GM19043 (cell line): ENCODE measurements at regions not wholly inside any gene's neighbourhood (a gene's known extent, or its start where the extent isn't known, plus 50 kb on each side); places are given as distances from the start of the nearest gene placed in this dataset.
"Not testable (repeated sequence)": the region's sequence is repeated elsewhere in the genome, so short reads cannot be mapped to it uniquely, and the experiment has no call there.

Source experiments
- ATAC-seq: cut with Tn5 transposase; IDR thresholded peaks from one replicate; pipeline ENCODE4 v1.9.1; 2021; ENCODE audit warnings: low read depth; ENCODE audit not compliant: unreplicated experiment

GRCh38 chr10:29830531-29831512, 196.1 kb upstream of the SVIL start:
- ATAC-seq: no peak

- no peak for ATAC-seq
These were observed 195.0 kb upstream of the SVIL start for GRCh38 chr10:29829776-29830175.

- ATAC-seq: no peak
These were observed 194.2 kb upstream of the SVIL start for GRCh38 chr10:29828956-29829355.

DNA sequence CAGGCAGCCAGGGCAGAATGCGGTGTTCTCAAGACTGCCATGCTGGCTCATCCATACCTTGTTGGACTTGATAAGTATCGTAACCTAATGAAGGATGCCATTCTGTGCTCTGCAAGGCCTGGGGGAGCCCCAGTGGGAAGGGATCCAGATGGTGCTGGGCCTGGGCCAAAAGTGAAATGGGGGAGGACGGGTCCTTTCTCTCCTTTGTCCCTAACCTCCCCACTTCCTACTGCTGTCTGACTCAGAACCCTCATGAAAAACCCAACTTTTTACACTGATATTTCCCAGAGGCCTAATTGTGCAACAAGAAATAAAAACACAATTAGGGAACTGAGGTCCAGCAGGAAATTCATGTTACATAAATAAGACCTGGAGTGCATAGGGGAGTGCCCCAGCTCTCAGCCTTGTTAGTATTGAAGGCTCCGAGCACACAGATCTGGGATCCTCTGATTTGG, 193.7 kb upstream of the SVIL start:
- no peak for ATAC-seq

- no peak for ATAC-seq
These were observed 192.7 kb upstream of the SVIL start for GRCh38 chr10:29827512-29827911.

DNA sequence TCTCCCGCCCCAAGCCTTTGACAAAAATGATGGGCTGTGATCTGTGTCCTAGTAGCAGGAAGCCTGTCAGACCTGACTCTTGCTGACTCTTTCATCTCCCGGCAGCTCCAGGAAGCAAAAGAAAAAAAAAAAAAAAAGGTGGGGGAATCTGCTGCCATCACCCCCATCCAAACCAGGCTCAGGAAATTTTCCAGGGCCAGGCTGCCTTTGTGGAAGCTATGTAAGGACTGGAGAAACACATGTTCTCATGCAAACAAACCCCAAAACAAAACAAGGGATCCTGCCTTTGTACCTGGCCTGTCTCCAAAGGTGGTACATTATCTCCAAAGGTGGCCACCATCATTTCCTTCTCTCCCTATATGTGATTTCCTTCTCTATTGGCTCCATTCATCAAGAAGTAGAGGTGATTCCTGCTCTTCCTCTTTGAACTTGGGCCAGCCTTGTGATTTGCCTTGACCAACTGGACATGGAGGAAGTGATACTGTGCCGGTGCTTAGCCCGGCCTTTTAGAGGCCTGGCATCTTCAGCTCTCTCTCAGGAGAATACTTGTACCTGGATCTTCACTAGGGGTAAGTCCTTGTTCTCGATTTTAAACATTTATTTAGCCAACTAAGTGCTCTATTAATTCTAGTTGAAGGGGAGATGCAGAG, 192.2 kb upstream of the SVIL start:
- no peak for ATAC-seq

- no peak for ATAC-seq
These were observed 191.4 kb upstream of the SVIL start for GRCh38 chr10:29826221-29826620.

DNA sequence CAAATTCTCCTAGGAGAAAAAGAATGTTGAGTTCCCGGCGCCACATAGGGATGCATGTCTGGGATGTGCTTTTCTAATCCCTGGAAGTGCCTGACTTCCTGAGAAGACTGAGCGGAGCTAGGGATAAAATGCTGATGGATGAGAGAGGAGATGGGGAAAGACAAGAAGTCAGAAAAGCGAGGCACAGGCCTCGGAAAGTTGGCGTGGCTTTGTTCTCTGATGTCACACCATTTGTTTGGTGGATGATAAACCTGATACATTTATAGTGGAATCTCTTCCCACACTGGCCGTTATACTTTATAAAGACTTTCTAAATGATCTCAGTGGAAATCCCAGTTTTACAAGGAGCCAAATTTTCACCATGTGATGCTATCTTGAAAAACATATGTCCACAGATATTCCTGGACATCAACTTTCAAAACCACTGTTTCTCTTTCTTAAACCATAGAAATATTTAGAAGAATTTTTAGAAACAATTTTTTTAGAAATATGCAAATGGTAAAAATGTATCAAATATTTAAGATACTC, 188.8 kb upstream of the SVIL start:
- ATAC-seq: no peak

DNA sequence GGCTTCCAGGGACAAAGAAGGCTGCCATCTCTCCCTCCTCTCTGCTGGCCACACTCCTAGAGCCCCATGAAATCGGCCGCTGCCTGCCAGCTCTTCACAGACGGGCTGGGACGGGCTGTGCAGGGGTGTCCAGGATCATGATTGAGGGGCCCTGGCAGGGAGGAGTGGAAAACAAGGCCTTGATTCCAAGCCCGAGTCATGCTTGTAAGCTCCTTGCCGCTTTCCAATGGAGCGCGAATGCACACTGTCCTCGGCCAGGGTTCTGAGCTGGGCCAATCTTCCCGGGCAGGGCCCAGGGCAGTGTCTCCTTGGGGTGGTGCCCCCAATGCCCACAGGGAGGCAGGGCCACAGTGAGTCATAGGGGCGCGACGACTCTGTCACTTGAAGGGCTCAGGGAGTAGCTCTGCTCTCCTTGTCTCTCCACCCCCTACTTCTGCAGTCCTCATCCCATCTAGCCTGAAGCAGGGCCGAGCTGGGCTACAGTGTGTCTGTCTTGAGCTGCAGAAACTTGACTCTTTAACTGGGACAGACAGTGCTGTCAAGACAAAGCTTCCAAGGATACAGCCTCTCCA, 186.2 kb upstream of the SVIL start:
- no peak for ATAC-seq

GRCh38 chr10:29816801-29817558, 182.2 kb upstream of the SVIL start:
- ATAC-seq: no peak

GRCh38 chr10:29815572-29815971, 180.8 kb upstream of the SVIL start:
- ATAC-seq: no peak

GRCh38 chr10:29811751-29812427, 177.1 kb upstream of the SVIL start:
- ATAC-seq: no peak

DNA sequence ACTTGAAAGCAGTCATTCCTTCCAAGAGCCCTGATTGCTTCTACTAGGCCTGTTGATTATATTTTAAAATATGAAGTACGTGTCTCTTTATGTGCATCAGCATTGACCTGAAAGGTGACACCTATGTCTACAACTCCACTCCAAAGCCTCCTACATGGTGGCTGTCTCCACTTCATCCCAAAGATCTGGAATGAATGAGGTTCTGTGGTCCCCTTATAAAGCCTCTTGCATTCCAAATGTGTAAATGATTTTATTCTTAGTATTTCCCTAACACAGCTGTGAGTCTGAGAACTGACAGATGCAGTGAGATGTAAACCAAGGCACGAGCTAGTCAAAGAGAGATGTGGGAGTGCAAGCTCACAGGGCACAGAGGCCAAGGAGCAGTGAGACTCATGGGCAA, 176.0 kb upstream of the SVIL start:
- no peak for ATAC-seq

DNA sequence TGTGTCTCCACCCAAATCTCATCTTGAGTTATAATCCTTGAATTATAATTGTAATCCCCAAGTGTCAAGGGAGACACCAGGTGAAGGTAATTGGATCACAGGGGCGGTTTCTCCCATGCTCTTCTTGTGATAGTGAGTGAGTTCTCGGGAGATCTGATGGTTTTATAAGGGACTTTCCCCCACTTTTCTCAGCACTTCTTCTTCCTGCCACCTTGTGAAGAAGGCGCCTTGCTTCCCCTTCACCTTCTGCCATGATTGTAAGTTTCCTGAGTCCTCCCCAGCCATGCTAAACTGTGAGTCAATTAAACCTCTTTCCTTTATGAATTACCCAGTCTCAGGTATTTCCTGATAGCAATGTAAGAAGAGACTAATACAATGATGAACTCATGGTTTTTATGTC, 175.5 kb upstream of the SVIL start:
- ATAC-seq: not testable (repeated sequence)

DNA sequence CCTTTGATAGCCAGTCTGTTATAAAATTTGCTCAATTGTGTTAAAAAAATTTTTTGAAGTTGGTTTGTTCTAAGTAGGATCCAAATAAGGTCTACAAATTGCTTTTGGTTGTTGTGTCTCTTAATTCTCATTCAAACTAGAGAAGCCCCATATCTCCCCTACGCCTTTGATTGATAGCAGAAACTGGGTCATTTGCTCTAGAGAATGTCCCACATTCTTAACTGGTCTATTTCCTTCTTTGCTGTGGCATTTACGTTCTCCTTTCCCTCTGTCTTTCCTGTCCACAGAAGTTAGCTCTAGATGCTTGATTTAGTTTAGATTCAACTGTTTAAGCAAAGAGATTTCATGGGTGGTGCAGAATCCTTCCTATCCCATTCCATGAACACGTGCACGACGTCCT, 174.6 kb upstream of the SVIL start:
- no peak for ATAC-seq

DNA sequence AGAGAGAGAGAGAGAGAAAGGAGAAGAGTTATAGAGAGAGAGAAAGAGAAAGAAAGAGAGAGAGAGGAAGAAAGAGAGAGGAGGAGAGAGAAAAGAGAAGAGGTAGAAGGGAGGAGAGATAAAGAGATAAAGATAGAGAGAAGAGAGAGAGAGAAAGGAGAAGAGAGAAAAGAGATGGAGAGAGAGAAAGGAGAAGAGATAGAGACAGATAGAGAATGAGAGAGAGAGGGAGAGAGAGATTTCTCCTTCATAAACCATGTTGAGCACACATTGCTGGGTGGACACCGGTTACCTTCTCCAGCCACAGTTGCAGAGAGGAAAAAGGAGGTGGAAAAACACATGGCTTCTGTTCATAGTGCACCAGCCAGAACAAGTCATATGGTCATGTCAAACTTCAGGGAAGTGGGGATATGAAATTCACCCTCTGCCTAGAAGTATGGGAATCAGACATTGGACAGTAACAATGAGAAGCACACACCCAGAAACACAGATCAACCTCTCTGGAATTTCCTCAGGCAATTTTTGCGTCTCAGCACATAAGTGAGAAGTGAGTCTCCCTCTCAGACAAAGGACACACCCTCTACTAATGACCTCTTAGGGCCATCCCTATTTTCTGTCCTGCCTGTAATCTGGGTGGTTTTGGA, 172.5 kb upstream of the SVIL start:
- no peak for ATAC-seq

DNA sequence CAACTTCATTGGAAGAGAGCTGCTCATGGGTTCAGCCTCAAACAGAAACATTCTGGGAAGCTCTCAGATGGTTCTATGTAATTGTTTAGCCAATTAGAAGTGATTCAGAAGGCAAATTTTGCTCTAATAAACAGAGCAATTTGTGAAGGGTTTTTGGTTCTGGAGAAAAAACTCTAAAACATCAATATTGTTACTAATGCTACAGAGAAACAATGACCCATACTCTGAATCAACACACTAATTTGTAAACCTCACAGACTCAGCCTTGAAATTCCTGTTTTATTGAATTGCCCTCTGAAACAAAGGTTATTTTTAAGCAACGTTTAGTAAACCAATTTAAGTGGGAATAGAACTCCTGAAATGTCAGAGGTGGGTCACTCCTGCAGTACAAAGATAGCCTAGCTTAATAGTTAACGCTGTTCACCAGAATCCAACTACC, 171.6 kb upstream of the SVIL start:
- ATAC-seq: no peak

DNA sequence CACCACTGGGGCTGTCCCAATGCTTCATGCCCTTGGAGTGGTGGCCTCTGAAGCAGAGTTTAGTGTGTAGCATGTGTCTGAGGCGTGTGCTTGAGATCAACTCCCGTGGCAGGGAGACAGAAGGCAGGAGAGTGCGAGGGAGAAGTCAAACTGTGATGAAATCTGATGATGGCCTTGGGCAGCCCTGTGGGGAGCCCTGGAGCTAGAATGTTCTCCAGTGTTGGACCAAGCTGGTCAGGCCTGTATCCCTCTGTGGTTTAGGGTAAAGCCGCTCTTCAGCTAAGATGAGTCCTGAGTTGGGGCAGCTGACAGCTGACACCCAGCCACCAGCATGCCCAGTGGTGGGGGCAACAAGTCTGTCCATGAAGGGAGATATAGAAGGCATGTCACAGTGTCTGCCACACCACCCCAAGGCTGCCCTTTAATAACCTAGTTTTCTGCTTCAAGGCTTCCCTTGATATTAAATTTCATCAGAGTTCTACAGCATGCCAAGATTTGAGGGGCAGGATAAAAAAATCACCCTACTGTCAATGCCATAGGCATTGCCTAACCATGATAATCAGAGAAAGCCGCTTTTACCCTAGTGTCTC, 170.5 kb upstream of the SVIL start:
- no peak for ATAC-seq
